HEK293 (cell line): ENCODE measurements at regions not wholly inside any gene's neighbourhood (a gene's known extent, or its start where the extent isn't known, plus 50 kb on each side); places are given as distances from the start of the nearest gene placed in this dataset.

ENCODE experiments used
- CTCF ChIP-seq: fragments of 450-650 bp; formaldehyde crosslinking; IDR thresholded peaks from 2 replicates; pipeline ENCODE4 v1.5.1; 2016; ENCODE audit warnings: missing biosample characterization, missing genetic modification characterization
- MEIS1 ChIP-seq: sonication (generic); formaldehyde crosslinking; IDR thresholded peaks from 2 replicates; pipeline ENCODE4 v1.8.1; 2022; ENCODE audit warnings: missing genetic modification reagents, mild to moderate bottlenecking, borderline replicate concordance
- OVOL3 ChIP-seq: fragments of 450-650 bp; formaldehyde crosslinking; IDR thresholded peaks from 2 replicates; pipeline ENCODE4 v1.5.1; 2016; ENCODE audit warnings: missing biosample characterization, missing genetic modification characterization
- PATZ1 ChIP-seq: fragments of 450-650 bp; formaldehyde crosslinking; IDR thresholded peaks from 2 replicates; pipeline ENCODE4 v1.5.1; 2016; ENCODE audit warnings: missing biosample characterization, missing genetic modification characterization
- REST ChIP-seq: fragments of 450-650 bp; formaldehyde crosslinking; IDR thresholded peaks from 2 replicates; pipeline ENCODE4 v1.5.1; 2016; ENCODE audit warnings: missing biosample characterization, missing genetic modification characterization
- TCF7L2 ChIP-seq: IDR thresholded peaks from 2 replicates; pipeline ENCODE4 v1.6.1; 2011; ENCODE audit warnings: low read depth, mild to moderate bottlenecking, inconsistent platforms, low read length, moderate library complexity, borderline replicate concordance
- ZBTB1 ChIP-seq: fragments of 450-650 bp; formaldehyde crosslinking; IDR thresholded peaks from 2 replicates; pipeline ENCODE4 v1.5.1; 2016; ENCODE audit warnings: missing biosample characterization, missing genetic modification characterization
- ZEB2 ChIP-seq: fragments of 450-650 bp; formaldehyde crosslinking; IDR thresholded peaks from 2 replicates; pipeline ENCODE4 v1.5.1; 2016; ENCODE audit warnings: missing biosample characterization, missing genetic modification characterization
- ZNF292 ChIP-seq: fragments of 450-650 bp; formaldehyde crosslinking; IDR thresholded peaks from 2 replicates; pipeline ENCODE4 v1.5.1; 2016; ENCODE audit warnings: low read depth, missing biosample characterization, missing genetic modification characterization, borderline replicate concordance
- ZSCAN18 ChIP-seq: fragments of 450-650 bp; formaldehyde crosslinking; IDR thresholded peaks from 2 replicates; pipeline ENCODE4 v1.5.1; 2016; ENCODE audit warnings: missing biosample characterization, missing genetic modification characterization

GRCh38 chr3:63132461-63133250, 145.5 kb upstream of the SYNPR start:
- TF ChIP-seq ZSCAN18 (no peak), MEIS1 (no peak), CTCF (tag by site-specific recombination) (no peak), OVOL3 (tag by site-specific recombination) (no peak), REST (tag by site-specific recombination) (no peak), ZBTB1 (tag by site-specific recombination) (no peak), ZNF292 (tag by site-specific recombination) (no peak), TCF7L2 (no peak), ZEB2 (tag by site-specific recombination) (no peak), PATZ1 (tag by site-specific recombination) (no peak)
